Hepatocyte (in vitro differentiated cells): ENCODE measurements at regions not wholly inside any gene's neighbourhood (a gene's known extent, or its start where the extent isn't known, plus 50 kb on each side); places are given as distances from the start of the nearest gene placed in this dataset.

Source experiments
- EZH2phosphoT487 ChIP-seq: fragments of 200-600 bp; sonication (generic); IDR thresholded peaks from one replicate; pipeline ENCODE4 v1.6.1; 2018; ENCODE audit warnings: antibody characterized with exemption, mild to moderate bottlenecking, low read depth, moderate library complexity; ENCODE audit not compliant: unreplicated experiment, severe bottlenecking
- TF ChIP-seq, protein P1 (sequence below): fragments of 200-600 bp; sonication (generic); IDR thresholded peaks from 2 replicates; pipeline ENCODE4 v1.5.1; 2016; ENCODE audit warnings: antibody characterized with exemption, mild to moderate bottlenecking; ENCODE audit not compliant: poor library complexity

DNA sequence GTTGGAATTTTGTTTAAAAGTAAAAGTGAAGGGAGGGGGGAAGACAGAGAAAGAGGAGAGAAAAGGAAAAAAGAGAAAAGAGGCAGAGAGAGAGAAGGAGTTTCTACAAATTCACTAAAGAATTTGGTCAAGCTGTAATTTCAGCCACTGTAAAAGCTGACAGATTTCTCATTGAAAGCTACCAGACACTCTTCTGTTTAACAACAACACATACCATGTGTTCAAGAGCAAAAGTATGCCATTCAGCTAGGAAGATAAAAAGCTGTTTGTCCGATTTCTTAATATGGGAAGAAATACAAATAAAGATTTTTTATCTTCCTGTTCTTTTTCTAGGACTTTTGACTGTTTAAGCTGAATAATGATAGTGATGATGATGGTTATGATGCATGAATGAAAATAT is 204.8 kb upstream of the RSPO3 start:
- no peak for TF ChIP-seq EZH2phosphoT487
- TF ChIP-seq, protein P1, sequence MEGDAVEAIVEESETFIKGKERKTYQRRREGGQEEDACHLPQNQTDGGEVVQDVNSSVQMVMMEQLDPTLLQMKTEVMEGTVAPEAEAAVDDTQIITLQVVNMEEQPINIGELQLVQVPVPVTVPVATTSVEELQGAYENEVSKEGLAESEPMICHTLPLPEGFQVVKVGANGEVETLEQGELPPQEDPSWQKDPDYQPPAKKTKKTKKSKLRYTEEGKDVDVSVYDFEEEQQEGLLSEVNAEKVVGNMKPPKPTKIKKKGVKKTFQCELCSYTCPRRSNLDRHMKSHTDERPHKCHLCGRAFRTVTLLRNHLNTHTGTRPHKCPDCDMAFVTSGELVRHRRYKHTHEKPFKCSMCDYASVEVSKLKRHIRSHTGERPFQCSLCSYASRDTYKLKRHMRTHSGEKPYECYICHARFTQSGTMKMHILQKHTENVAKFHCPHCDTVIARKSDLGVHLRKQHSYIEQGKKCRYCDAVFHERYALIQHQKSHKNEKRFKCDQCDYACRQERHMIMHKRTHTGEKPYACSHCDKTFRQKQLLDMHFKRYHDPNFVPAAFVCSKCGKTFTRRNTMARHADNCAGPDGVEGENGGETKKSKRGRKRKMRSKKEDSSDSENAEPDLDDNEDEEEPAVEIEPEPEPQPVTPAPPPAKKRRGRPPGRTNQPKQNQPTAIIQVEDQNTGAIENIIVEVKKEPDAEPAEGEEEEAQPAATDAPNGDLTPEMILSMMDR, result no peak
